HG02840 (cell line): ENCODE measurements at regions not wholly inside any gene's neighbourhood (a gene's known extent, or its start where the extent isn't known, plus 50 kb on each side); places are given as distances from the start of the nearest gene placed in this dataset.
"Not testable (repeated sequence)": the region's sequence is repeated elsewhere in the genome, so short reads cannot be mapped to it uniquely, and the experiment has no call there.

ENCODE experiments used
- ATAC-seq: cut with Tn5 transposase; IDR thresholded peaks from one replicate; pipeline ENCODE4 v1.9.1; 2021; ENCODE audit warnings: mild to moderate bottlenecking, moderate library complexity, moderate number of reproducible peaks; ENCODE audit not compliant: unreplicated experiment, low FRiP score

DNA sequence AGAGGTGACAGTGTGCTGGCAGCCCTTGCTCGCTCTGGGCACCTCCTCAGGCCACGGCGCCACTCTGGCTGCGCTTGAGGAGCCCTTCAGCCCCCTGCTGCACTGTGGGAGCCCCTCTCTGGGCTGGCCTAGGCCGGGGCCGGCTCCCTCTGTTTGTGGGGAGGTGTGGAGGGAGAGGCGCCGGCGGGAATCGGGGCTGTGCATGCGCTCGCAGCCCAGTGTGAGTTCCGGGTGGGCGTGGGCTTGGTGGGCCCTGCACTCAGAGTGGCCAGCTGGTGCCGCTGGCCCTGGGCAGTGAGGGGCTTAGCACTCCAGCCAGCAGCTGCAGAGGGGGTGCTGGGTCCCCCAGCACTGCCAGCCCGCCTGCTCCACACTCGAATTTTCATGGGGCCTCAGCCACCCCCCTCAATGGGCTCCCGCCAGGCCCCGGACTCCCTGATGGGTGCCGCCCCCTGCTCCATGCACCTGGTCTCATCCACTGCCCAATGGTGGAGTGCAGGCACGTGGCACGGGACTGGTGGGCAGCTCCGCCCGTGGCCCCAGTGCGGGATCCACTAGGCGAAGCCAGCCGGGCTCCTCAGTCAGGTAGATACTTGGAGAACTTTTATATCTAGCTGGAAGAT lies 96.7 kb upstream of the BET1 start:
- no peak for ATAC-seq

DNA sequence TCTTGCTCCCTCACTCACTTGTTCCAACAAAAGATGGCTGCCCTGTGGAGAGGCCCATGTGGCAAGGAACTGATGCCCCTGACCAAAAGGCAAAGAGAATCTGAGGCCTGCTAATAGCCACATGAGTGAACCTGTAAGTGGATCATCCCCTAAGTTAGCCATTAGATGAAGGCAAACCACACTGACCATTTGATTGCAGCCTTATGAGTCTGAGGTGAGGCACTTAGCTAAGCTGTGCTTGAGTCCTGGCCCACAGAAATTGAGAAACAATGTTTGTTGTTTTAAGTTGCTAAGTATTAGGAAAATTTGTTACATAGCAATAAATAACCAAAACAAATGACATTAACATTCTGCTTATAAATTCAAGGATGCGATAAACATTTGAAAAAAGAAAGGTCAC lies 100.1 kb upstream of the BET1 start:
- no peak for ATAC-seq

DNA sequence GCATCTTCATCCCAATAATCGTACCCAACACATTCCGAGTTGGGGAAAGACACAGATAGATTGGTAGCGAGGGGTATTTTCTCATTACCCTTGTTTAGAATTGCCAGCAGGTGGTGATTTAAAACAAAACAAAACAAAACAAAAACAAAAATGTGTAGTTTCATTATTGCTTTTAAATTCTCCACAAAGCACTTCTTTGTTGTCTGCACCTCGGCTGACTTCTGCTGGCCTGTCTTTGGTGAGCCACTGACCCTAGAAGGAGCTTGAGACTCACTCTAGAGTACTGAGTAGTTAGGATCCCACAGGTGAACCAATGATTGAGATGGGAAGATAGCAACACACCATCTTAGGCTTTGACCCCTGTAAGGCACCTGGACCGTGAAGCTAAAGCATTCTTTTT lies 105.4 kb upstream of the BET1 start:
- ATAC-seq, result no peak

DNA sequence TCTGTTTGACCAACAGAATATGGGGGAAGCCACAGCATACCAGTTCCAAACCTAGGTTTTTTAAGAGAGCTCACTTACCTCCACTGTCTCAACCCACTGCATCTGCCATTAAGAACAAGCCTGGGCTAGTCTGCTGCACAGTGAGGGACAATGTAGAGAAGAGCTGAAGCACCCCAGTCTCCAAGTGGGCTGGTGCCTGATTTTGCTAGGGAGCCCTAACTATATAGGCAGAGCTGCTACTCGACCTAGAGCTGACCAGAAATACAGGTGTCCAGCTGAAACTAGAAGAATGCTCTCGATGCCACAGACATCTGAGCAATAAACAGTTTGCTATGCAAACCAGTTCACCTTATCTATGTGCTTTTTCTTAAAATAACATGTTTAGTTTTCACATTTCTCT lies 106.9 kb upstream of the BET1 start:
- no peak for ATAC-seq

DNA sequence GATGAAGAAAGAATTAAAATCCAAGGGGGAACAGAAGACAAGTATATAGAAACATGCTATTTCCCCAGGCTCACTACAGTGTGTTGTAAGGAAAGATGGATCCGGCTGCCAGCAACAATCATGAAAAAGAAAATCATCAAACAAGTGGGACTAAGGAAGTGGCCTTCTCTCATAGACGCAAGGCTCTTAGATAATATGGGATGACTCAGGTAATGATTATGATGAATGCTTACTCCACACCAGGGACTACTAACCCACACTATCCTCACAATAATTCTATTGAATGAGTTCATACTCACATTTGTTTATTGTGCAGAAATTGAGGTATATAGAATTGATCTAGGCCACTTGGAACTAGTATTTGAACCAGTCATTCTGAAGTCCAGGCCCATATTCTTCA lies 111.2 kb upstream of the BET1 start:
- no peak for ATAC-seq

DNA sequence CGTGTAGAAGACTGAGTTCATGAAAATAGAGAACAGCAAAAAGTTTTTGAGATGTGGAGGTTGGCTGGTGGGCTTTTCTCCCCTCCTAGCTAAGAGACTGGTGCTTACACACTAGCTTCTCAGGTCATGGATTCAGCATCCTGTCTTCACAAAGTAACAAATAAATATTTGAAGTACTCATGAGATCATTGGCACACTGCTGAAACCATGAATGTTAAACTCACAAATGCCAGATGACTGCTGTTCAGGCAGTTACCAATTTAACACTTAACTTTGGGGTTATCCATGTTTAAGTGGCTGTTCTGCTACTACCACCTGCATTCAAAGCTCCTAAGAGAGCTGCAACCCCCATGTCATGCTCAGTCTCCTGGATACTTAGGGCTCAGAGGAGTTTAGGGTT lies 119.0 kb upstream of the BET1 start:
- ATAC-seq, result no peak

DNA sequence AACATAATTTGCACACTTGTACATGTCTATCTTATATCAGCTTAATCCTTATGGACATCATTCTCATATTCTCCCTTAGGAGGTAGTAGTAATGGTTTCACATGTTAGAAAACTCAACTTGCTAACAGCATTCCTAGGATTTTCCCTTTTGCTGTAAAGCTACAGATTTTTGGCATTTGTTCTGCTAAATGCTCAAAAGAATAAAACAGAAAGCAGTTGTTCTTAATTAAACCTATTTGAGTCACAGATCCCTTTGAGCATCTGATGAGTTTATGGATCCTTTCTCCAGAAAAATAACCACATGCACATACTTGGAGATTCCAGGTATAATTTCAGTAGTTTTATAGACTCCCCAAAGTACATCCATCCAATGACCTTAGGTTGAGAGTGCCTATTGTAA lies 122.9 kb upstream of the BET1 start:
- ATAC-seq, result no peak

DNA sequence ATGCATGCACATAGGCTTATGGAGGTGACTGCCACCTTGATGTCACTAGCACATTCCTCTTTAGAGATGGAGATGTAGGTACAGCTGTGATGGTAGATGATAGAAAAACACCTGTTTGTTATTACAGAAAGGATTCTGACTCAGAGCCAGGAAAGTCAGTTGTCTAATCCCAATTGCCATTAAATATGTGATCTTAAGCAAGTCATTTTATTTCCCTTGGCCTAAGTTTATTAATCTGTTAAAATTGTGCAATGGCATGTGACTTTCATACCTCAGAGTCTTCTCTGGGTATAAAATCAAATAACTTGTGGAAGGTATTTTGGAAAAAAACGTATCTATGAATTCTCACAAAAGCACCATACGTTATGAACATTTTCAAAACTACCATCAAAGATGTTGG lies 123.9 kb upstream of the BET1 start:
- no peak for ATAC-seq

DNA sequence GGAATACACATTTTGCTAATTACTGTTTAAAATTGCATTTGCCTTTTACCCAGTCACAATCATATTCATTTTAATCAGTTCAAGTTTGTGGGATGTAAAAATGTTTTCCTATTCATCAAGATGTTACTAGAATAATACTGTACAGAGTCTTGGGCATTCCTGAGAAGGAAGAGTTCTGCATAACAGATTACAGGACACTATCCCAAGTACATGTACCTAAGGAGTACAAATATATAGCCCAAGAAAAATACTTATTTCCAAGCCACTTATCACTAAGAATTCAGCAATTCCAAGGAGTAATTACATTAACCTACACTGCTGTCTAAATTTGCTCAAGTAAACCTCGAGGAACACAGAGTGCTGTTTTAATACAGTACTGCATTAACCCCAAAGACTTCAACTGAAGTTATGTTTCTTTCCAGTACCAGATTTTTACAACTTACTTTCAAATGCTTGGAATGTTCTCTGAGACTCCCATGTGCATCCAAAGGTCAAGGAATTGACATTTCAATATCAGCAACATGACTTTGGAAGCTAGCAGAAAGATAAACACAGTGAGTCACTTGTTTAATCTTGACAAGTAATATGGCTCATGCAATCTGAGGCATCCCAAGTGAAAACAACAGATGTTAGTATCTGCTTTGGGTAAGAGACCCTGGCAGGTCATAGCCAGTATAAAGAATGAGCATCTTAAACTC lies 125.4 kb upstream of the BET1 start:
- no peak for ATAC-seq

DNA sequence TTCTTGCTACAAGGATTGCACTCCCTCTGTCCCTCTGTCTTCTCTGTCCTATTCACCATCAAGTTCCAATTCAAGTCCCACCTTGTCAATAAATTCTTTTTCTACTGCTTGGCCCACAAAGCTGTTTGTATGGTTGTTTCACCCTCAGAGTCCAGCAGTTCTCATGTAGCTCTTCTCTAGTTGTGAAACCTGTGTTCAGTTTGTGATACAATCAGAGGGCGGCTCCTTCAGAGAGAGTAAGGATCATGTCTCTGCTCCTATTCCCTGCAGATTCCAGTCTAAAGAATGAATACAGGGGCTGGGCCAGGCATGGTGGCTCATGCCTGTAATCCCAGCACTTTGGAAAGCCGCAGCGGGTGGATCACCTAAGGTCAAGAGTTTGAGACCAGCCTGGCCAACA lies 126.6 kb upstream of the BET1 start:
- no peak for ATAC-seq

DNA sequence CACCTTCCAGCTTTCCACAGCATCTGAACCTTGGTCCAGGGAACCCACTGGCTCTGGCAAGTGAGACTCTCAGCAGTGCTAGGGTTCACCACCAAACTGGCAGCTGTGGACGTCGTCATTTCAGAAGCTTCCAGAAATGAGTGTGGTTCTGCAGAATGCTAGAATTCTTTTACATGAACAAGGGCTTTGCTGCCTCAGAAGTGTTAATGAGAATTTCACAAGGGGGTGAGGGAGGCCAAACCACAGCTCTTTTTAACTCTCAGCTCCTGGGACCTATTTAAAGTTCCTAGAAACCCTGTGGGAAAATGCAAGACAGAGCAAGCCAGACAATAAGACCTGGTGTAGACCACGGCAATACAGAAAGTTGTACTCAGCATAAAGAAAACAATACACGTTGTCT lies 129.3 kb upstream of the BET1 start:
- no peak for ATAC-seq

DNA sequence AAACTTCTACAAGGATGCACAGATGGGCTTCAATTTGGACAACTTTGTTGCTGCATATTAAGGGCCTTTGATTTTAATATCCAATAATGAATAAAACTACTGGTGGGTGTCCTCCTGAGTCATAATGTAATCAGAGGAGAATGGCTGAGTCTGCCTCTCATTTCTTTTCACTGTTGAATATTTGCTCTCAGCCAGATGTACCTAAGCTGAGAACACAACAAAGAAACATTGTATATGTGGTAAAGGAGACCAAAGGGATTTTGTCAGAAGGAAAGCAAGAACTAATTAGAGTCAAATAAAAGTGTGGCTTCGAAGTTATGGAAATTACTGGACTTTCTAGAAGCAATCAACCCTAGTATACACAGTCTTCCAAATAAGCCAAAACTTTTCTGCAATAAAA lies 131.0 kb upstream of the BET1 start:
- ATAC-seq, result no peak

DNA sequence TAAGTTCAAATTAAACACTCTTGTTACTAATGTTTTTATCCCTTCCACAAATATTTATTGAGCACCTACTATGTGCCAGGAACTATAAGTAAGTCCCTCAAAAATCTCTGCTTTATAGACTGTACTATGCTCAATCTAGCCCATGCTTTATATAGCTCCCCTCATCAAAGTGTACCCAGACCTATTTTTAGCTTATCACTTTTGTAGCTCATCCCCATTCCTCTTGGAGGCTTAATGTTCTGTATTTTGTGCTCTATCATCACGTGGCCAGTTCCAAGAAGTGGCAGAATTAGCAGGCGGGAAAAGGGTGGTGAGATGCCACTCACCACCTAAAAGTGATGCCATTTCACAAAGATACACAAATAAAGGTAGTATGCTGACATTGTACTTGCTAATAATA lies 138.1 kb upstream of the BET1 start:
- no peak for ATAC-seq

DNA sequence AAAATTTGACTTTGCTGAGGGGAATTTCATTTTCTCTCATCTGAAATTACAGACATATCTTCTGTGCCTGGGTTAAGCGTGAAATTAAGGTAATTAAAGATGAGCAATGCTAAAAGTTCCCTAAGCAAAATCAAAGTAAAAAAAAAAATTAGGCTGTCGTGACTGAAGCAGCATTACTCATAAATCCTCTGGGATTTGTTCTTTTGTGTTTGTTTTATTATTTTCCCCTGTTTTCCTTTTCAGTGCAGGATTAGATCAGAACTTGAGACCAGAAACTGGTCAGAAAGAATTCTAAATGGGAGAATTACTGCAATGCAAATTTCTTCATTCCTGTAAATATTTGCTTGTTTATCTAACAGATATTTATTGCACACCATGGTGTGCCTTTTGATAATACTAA lies 141.4 kb upstream of the BET1 start:
- no peak for ATAC-seq

DNA sequence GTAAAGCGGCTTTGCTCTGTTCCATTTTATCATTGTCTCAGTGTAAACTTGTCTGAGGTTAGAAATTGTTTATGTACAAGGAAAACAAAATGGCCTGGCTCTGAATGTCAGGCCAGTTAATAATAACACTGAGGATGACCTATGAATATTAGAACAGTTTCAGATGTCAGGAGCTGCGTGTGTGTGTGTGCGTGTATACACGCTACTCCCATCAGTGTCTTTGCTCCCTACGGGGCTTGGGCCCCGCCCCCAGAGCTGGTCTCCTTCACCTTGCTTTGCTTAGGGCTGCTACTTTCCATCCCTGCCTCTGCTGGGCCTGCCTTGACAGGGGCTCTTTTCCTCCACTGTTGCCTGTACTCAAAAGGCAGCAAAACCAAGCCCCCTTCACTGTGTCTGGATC lies 142.3 kb upstream of the BET1 start:
- ATAC-seq, result no peak

DNA sequence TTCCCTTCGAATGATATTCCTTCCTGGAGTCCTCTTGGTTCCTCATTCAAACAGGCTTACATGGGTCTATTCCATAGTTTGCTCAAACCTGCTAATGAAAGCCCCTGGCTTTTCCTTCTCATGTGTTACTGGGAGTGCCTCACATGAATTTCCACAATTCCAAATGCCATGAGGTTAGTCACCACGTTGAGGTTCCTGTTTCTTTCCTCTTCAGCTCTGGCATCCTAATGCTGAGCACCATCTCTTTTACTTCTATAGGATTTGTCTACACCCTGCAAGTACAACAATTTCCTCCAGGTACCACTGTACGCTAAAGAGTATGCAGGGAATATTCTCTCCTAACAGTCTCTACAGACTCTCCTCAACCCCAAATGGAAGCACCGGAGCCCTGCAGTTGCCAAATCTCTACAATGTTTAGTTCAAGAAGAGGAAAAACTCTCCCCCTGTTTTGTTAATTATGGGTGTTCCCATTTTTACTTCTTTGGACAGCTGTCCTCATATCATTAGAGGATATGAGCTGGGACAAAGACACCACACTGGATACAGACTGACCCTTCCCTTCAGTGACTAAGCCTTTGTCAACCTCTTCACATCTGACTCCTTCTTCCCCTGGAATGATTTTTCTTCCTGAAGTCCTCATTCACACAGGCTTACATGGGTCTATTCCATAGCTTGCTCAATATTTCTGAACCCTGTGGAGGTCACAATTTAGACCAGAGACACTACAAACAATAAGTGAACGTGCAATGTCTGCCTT lies 145.8 kb upstream of the BET1 start:
- ATAC-seq, result no peak

DNA sequence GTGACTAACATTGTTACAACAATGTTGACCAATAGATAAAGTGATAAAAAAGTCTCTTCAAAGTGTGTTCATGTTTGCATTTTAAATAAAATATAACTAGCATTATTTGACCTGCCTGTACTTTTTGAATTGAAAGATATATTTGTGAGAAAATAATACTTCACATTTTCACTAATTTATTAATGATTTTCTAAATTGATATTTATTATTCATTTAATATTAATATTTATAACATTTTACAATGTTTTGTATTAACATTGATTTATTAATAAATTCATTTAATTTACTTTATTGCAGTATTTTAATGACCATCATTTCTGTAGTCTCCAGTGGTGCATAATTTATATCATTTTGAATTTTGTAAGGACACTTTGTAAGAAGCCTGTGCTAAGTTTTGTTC lies 150.0 kb upstream of the BET1 start:
- no peak for ATAC-seq

DNA sequence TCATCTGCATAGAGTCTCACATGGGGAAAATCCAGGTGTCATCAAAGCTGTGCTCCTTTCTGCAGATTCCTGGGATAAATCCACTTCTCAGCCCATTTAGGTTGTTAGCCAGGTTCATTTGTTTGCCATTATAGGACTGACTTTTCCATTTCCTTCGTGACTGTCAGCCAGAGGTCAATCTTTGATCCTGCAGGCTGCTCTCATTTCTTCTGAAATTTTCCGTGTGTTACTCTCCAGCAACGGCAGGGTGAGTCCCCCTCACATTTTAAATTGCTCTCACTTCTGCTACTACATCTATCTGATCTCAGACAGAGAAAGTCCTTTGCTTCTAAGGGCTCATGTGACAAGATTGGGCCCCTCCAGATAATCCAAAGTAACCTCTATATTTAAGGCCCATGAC lies 150.7 kb upstream of the BET1 start:
- no peak for ATAC-seq

DNA sequence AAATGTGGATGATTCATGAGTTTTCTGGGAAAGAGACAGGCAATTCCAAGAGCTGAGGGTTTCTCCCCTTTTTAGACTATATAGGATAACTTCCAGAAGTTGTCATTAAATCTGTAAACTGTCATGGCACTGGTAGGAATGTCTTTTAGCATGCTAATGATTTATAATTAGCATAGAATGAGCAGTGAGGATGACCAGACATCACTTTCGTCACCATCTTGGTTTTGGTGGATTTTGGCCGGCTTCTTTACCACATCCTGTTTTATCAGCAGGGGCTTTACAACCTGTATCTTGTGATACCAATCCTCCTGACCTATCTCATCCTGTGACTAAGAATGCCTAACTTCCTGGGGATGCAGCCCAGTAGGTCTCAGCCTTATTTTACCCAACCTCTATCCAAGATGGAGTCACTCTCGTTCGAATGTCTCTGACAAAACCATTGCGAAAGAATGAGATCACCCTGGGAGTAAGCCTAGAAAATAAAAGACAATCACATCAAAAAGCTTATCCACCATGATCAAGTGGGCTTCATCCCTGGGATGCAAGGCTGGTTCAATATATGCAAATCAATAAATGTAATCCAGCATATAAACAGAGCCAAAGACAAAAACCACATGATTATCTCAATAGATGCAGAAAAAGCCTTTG lies 153.6 kb upstream of the BET1 start:
- ATAC-seq, result not testable (repeated sequence)

DNA sequence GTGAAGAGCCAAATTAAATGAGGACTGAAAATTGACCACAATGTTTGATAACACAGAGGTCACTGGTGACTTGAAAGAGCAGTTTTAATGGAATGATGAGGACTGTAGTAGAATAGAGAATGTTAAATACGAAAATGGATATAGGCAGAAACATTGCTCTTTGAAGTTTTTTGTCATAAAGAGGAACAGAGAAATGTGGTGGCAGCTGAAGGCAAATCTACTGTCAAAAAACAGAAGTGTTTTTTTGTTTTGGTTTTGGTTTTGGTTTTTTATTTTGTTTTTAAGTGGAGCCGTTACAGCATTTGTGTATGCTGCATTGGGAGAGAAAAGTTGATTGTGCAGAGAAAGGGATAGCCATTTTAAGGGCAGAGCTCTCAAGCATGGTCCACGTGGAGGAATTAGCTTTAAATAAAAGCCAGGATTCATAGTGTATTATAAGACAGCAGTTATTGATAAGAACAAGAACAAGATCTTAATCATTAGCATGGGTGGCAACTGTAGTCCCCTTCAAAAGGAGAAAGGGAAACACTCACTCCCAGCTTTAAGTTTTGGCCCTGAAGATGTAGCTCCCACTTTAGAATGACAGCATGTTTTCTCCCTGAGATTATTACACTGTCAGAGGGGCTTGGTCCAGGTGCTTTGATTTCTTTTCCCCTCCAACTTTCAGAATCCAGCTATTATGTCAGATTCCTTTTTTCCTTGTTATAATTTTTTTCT lies 156.7 kb upstream of the BET1 start:
- ATAC-seq, result peak; percentile 99

DNA sequence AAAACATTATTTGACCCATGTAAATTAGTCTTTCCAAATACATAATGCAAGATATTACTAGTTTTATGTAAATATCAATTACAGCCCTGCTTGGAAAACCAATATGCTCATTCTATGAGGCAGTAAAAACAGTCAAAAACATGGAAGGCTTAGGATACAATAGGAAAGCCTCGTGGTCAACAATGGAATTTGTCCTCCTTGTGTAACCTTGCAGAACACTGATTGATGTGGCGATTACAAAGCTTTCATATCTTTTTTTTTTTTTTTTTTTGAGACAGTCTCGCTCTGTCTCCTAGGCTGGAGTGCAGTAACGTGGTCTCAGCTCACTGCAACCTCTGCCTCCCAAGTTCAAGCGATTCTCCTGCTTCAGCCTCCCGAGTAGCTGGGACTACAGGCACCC lies 157.3 kb upstream of the BET1 start:
- no peak for ATAC-seq
